Breast epithelium (tissue), 3 donors: ENCODE measurements at regions not wholly inside any gene's neighbourhood (a gene's known extent, or its start where the extent isn't known, plus 50 kb on each side); places are given as distances from the start of the nearest gene placed in this dataset.

Source experiments
- POLR2A ChIP-seq: fragments of 450-650 bp; IDR thresholded peaks from one replicate; pipeline ENCODE4 v1.6.1; 2016; ENCODE audit warnings: antibody characterized with exemption, mild to moderate bottlenecking, moderate library complexity
- POLR2AphosphoS5 ChIP-seq, 3 donors: sonication (generic); formaldehyde crosslinking; IDR thresholded peaks; one replicate each; pipeline ENCODE4 v1.6.1; 2017; ENCODE audit warnings: antibody characterized with exemption in 3 of 3
- TF ChIP-seq, protein P1 (sequence below), 3 donors: fragments of 450-650 bp; IDR thresholded peaks; one replicate each; pipeline ENCODE4 v1.5.1; 2016 to 2017; ENCODE audit warnings: antibody characterized with exemption in 3 of 3, mild to moderate bottlenecking in 3 of 3, moderate library complexity in 3 of 3

DNA sequence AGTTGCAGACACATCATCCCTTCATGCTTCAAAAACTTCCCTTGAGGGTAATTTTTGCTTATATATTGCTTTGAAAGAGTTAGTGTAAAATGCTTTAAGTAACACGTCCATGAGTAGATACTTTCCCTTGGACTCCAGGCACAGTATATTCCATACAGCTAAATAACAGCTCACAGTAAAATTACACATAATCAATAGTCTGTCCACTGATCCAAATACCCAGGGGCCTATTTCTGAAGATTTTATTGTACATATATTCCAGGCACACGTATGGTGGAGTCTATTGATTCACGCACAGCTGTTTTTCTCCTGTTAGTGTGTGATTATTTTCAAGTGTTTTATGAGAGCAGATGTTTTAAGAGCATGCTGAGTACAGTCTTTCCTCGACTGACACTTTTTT lies 223.7 kb upstream of the GRAMD2B start:
- TF ChIP-seq POLR2AphosphoS5 (IDR thresholded peaks at IDR 0.05) (no peak), POLR2A (no peak)
- TF ChIP-seq, protein P1, sequence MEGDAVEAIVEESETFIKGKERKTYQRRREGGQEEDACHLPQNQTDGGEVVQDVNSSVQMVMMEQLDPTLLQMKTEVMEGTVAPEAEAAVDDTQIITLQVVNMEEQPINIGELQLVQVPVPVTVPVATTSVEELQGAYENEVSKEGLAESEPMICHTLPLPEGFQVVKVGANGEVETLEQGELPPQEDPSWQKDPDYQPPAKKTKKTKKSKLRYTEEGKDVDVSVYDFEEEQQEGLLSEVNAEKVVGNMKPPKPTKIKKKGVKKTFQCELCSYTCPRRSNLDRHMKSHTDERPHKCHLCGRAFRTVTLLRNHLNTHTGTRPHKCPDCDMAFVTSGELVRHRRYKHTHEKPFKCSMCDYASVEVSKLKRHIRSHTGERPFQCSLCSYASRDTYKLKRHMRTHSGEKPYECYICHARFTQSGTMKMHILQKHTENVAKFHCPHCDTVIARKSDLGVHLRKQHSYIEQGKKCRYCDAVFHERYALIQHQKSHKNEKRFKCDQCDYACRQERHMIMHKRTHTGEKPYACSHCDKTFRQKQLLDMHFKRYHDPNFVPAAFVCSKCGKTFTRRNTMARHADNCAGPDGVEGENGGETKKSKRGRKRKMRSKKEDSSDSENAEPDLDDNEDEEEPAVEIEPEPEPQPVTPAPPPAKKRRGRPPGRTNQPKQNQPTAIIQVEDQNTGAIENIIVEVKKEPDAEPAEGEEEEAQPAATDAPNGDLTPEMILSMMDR (IDR thresholded peaks at IDR 0.05): no peak
